ENCODE measurements at regions not wholly inside any gene's neighbourhood (a gene's known extent, or its start where the extent isn't known, plus 50 kb on each side); places are given as distances from the start of the nearest gene placed in this dataset.

DNA sequence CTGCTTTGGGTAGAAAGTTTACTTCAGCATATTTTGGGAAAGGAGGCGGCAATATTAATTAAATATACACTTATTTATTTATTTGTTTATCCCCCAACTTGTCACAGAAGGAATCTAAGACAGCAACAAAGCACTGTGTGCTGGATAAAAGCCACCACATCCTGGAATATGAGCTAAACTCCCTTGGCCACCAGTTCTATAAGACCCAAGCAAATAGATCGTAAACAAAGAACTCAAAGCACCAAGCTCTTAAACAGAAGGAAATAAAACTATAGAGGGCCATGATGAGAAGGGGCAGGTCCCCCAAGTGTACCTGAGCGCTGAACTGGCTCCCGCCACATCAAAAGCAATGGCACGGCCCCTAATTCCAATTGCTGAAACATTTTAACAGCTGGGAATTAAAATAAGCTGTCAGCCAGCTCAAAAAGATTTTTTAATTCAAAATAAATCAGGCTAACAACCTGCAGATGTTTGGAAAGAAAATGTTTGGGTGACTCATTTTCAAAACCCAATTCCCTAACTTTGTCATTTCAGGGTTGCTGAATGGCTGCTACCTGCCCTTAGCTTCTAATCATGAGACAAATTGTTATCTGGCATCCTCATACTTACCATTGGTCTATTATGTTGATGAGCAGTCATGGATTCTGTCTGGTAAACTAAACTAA is 127.1 kb downstream of the SLC30A10 start:
- DNase-seq: no peak

GRCh38 chr1:219798283-219799030 is 129.9 kb downstream of the SLC30A10 start:
- DNase-seq: no peak

GRCh38 chr1:219797683-219798082 is 130.7 kb downstream of the SLC30A10 start:
- DNase-seq: no peak

GRCh38 chr1:219797009-219797408 is 131.3 kb downstream of the SLC30A10 start:
- no peak for DNase-seq

DNA sequence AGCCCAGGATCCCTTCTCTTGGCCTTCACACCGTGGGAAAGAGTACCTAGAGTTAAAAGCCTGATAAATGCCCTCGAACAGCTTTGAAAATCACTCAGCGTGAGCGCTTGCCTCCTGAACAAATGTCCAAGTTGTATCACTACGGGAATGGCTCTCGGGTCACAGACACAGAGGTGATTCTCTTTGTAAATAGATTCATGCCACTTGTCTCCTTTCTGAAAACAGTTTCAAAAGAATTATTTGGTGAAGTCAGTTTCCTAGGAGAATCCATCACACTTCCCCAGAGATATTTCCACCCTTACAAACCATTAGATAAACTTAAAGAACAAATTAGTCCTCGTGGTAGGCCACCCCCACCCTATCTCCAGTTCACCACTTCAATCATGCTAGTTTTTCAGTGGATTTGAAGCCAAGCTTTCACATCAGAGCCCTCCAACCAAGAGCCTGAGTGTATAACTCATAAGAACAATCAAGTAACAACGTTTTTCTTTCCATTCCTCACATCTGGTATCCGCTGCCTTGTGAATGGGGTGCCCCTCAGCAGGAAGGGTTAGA is 132.9 kb downstream of the SLC30A10 start:
- DNase-seq: no peak

GRCh38 chr1:219794085-219794743 is 134.1 kb downstream of the SLC30A10 start:
- no peak for DNase-seq

DNA sequence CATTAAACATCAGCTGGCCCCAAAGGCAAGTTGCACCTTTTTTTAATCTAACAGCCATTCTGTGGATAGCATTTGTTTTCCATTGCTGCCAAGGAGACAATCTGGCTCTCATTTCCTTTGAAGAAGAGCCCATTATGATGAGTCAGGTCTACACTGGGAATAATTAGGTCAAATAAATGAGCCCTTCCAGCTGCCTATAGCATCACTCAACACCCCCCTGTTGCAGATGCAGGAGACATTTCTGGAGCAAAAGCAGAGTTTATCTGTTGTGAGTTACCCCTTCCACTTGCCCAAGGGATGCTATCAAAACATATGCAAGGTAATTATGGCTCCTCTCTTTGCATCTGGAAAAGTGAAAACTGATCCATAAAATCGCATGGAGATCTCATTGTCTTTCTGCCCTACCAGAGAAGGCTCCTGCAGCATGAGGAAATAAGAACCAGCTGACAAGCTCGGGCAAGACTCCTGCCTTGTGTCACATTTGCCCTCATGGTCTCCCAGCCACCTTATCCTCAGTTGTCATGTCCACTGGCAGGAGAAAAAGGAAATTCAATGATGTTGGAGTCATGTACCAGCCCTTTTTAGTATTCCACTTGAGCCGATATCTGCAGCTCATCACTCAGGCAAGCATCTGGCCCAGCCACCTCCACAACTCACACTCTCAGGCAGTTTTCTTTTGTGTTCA is 135.9 kb downstream of the SLC30A10 start:
- no peak for DNase-seq

DNA sequence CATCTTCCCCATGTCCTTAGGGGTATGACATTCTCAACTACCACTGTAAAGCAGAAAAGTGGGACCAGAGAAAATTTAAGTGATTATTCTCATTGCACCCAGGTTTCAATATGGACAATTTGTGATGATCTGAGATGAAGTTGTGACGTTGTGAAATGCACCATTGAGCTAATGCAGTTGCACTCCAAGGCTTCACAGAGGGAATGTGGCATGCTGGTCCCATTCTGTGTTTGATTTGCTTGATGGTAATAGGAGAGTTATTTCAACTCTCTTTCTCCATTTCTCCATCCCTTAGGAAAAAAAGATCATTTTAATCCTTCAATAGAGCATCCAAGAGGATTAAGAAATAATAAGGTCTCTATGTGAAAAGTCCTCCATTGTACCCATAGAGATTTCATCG is 136.6 kb downstream of the SLC30A10 start:
- no peak for DNase-seq

- no peak for DNase-seq
These were observed 137.3 kb downstream of the SLC30A10 start for GRCh38 chr1:219790834-219791615.

DNA sequence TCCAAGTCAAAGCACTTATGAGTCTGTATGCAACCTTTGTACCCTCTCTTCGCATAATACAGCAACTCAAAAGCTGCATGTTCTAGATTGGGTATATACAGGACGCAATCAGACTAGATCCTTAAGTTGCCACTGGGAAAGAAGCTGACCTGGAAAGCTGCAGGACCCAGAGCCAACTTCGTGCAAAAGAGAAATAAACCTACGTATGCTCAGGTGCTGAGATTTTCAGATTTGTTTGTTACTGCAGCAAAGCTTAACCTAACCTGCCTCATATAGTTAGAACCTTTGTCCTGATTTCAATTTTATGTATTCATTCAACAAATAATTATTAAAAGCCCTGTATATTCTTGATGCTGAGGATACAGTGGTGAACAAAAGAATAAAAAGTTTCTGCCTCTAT is 139.7 kb downstream of the SLC30A10 start:
- no peak for DNase-seq

- no peak for DNase-seq
These were observed 140.3 kb downstream of the SLC30A10 start for GRCh38 chr1:219788091-219788490.

GRCh38 chr1:219784660-219785381 is 143.5 kb downstream of the SLC30A10 start:
- peak; percentile 78 to 86 for DNase-seq

- DNase-seq: no peak
These were observed 144.6 kb downstream of the SLC30A10 start for GRCh38 chr1:219783605-219784235.

GRCh38 chr1:219782929-219783328 is 145.4 kb downstream of the SLC30A10 start:
- no peak for DNase-seq

DNA sequence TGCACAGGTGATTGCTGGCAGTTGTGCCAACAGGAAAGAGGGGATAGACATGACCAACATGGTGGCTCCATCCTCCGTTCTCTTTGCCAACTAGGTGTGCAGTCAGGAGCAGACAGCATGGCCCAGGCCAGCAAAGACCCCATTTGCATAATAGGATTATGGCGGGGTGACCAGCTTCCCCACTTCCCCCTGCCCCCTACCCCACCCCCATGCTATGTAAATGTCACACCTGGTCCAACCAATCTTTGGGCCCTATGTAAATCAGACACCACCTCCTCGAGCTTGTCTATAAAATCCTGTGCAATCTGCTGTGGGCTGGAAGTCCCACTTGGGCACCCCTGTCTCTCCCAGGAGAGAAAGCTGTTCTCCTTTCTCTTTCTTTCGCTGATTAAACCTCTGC is 146.0 kb downstream of the SLC30A10 start:
- DNase-seq: no peak

- no peak for DNase-seq
These were observed 146.9 kb downstream of the SLC30A10 start for GRCh38 chr1:219781491-219781890.

- no peak for DNase-seq
These were observed 149.5 kb downstream of the SLC30A10 start for GRCh38 chr1:219778793-219779369.

- DNase-seq: no peak
These were observed 150.2 kb downstream of the SLC30A10 start for GRCh38 chr1:219778110-219778509.

DNA sequence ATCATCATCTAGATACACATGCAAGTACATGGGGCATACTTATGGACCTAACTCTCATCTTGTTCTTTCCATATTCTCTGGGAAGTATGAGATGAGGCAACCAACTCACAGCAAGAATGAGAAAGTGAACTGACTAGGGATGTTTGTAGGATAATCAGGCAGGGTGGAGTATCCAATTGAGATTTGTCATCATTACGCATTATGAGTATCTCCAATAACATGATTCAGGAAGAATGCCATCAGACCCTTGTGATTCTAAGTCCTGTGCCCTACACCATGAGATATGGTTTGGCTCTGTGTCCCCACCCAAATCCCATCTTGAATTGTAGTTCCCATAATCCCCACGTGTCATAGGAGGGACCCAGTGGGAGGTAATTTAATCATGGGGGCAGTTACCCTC is 154.0 kb downstream of the SLC30A10 start:
- no peak for DNase-seq

DNA sequence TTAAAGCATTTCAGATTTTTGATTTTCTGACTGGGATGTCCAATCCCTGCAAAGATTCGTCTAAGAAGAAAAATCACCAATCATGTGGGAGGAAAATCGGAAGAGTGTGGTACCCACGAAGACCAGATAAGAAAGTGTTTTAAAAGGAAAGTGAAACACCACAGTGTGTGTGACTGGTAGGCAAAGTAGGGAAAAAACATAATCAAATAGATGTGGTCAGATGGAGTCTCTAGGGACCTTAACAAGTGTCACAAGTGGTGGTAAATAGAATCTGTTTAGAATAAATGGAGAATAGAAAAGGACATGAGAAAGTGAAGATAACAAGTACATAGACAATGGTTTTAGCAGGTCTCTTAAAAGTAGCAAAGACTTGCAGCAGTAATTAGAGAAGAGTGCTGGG is 154.6 kb downstream of the SLC30A10 start:
- DNase-seq: no peak

Data from right lung (tissue), 2 donors.